ENCODE measurements at regions not wholly inside any gene's neighbourhood (a gene's known extent, or its start where the extent isn't known, plus 50 kb on each side); places are given as distances from the start of the nearest gene placed in this dataset.

DNA sequence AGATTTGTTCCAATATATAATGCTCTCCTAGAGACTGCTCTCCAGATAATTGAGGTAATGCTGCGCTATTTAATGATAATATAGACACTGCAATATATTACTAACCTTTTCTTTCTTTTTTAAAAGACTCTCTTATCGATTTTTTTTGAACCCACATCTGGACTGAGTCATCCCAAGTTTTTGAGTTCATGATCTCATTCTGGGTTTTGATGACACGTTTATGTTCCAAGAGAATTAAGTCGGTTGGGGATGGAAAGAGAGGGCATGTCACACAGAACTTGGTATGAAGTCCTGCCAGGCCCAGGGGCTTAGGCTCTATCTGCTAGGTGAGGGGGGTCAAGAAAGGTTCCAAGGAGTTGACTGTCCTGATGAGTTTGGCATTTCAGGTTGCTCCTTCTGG lies 431.1 kb downstream of the MFSD1 start:
- TF ChIP-seq CSDC2 (CRISPR knock-in tag; IDR thresholded peaks at IDR 0.05) (no peak), ZFP30 (CRISPR knock-in tag; IDR thresholded peaks at IDR 0.05) (no peak), GLIS3 (CRISPR knock-in tag; IDR thresholded peaks at IDR 0.05) (no peak), RARB (CRISPR knock-in tag; IDR thresholded peaks at IDR 0.05) (no peak)
- TF ChIP-seq, protein P1, sequence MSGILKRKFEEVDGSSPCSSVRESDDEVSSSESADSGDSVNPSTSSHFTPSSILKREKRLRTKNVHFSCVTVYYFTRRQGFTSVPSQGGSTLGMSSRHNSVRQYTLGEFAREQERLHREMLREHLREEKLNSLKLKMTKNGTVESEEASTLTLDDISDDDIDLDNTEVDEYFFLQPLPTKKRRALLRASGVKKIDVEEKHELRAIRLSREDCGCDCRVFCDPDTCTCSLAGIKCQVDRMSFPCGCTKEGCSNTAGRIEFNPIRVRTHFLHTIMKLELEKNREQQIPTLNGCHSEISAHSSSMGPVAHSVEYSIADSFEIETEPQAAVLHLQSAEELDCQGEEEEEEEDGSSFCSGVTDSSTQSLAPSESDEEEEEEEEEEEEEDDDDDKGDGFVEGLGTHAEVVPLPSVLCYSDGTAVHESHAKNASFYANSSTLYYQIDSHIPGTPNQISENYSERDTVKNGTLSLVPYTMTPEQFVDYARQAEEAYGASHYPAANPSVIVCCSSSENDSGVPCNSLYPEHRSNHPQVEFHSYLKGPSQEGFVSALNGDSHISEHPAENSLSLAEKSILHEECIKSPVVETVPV (CRISPR knock-in tag; IDR thresholded peaks at IDR 0.05) = no peak
- no peak for ATAC-seq

DNA sequence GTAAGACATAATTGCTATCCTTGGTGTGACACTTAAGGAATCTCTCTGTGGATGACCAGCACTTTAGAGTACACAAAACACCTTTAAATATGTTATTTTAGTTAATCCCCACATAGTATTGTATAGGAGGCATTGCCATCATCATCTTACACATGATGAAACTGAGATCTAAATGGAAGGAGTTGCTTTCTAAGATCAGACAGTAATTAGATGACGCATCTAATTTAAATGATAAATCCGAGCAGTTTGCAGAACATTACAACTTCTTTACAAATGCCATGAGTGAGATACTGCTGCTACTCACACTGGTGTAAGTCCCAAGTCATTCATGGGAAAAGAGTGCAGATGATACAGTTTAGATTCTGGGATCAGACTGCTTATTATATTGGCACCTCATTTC lies 431.9 kb downstream of the MFSD1 start:
- no peak for TF ChIP-seq SNAI2 (CRISPR knock-in tag; IDR thresholded peaks at IDR 0.05)
- TF ChIP-seq PPARA (CRISPR knock-in tag; IDR thresholded peaks at IDR 0.05; ENCODE audit: borderline replicate concordance) = no peak
- TF ChIP-seq, protein P1 (CRISPR knock-in tag; IDR thresholded peaks at IDR 0.05) = no peak
- TF ChIP-seq, protein P2, sequence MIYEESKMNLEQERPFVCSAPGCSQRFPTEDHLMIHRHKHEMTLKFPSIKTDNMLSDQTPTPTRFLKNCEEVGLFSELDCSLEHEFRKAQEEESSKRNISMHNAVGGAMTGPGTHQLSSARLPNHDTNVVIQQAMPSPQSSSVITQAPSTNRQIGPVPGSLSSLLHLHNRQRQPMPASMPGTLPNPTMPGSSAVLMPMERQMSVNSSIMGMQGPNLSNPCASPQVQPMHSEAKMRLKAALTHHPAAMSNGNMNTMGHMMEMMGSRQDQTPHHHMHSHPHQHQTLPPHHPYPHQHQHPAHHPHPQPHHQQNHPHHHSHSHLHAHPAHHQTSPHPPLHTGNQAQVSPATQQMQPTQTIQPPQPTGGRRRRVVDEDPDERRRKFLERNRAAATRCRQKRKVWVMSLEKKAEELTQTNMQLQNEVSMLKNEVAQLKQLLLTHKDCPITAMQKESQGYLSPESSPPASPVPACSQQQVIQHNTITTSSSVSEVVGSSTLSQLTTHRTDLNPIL (CRISPR knock-in tag; IDR thresholded peaks at IDR 0.05; ENCODE audit: low read depth) = no peak
- TF ChIP-seq GLIS3 (CRISPR knock-in tag; IDR thresholded peaks at IDR 0.05) = no peak
- TF ChIP-seq ZFP3 (CRISPR knock-in tag; IDR thresholded peaks at IDR 0.05) = no peak
- no peak for TF ChIP-seq ARNTL (CRISPR knock-in tag; IDR thresholded peaks at IDR 0.05; ENCODE audit: borderline replicate concordance, low read depth)
- no peak for TF ChIP-seq ZFP30 (CRISPR knock-in tag; IDR thresholded peaks at IDR 0.05)
- no peak for TF ChIP-seq ISL1 (CRISPR knock-in tag; IDR thresholded peaks at IDR 0.05)
- TF ChIP-seq CSDC2 (CRISPR knock-in tag; IDR thresholded peaks at IDR 0.05) = no peak
- no peak for TF ChIP-seq ESRRG (CRISPR knock-in tag; IDR thresholded peaks at IDR 0.05)
- ATAC-seq = peak; percentile 19; the same call in 2 of the 3 replicates

DNA sequence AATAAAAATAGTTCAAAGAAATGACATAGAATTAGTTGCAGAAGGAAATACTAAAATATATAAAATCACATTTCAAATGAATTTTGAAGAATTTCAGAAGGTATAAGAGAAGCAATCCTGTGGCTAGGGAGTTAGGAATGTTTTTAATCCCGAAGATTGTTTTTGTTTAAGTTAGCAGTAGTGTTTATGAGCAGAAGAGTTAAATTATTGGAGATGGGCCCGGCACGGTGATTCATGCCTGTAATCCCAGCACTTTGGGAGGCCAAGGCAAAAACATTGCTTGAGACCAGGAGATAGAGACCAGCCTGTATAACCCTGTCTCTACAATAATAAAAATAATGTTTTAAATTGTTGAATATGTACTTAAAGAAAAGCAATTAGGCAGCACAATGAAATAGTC lies 432.5 kb downstream of the MFSD1 start:
- peak; percentile 68 for ATAC-seq
- no peak for TF ChIP-seq TCF4 (CRISPR knock-in tag; IDR thresholded peaks at IDR 0.05; ENCODE audit: borderline replicate concordance)
- TF ChIP-seq, protein P3, sequence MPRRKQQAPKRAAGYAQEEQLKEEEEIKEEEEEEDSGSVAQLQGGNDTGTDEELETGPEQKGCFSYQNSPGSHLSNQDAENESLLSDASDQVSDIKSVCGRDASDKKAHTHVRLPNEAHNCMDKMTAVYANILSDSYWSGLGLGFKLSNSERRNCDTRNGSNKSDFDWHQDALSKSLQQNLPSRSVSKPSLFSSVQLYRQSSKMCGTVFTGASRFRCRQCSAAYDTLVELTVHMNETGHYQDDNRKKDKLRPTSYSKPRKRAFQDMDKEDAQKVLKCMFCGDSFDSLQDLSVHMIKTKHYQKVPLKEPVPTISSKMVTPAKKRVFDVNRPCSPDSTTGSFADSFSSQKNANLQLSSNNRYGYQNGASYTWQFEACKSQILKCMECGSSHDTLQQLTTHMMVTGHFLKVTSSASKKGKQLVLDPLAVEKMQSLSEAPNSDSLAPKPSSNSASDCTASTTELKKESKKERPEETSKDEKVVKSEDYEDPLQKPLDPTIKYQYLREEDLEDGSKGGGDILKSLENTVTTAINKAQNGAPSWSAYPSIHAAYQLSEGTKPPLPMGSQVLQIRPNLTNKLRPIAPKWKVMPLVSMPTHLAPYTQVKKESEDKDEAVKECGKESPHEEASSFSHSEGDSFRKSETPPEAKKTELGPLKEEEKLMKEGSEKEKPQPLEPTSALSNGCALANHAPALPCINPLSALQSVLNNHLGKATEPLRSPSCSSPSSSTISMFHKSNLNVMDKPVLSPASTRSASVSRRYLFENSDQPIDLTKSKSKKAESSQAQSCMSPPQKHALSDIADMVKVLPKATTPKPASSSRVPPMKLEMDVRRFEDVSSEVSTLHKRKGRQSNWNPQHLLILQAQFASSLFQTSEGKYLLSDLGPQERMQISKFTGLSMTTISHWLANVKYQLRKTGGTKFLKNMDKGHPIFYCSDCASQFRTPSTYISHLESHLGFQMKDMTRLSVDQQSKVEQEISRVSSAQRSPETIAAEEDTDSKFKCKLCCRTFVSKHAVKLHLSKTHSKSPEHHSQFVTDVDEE (CRISPR knock-in tag; IDR thresholded peaks at IDR 0.05) = no peak
- no peak for TF ChIP-seq RARB (CRISPR knock-in tag; IDR thresholded peaks at IDR 0.05)

DNA sequence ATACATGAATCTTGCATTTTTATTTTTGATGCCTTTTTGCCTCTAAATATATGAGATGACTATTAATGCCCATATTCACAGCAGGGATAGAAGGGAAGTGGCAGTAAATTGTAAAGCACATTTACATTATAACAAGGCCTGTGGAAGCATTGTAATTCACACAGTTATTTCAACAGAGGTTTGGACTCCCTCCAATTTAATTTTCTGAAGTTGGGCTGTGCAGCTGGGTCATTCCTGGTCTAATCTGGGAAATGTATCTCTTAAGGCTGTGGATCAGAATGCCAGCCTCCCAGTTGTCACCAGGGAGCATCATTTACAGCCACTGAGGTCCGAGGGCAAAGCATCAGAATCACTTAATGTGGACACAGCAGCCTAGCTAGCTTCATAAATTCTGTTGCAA lies 434.5 kb downstream of the MFSD1 start:
- TF ChIP-seq ZNF8 (CRISPR knock-in tag; IDR thresholded peaks at IDR 0.05) (no peak), CSDC2 (CRISPR knock-in tag; IDR thresholded peaks at IDR 0.05) (no peak), OSR1 (CRISPR knock-in tag; IDR thresholded peaks at IDR 0.05) (no peak), GLIS3 (CRISPR knock-in tag; IDR thresholded peaks at IDR 0.05) (no peak), SNAI2 (CRISPR knock-in tag; IDR thresholded peaks at IDR 0.05) (no peak), RARB (CRISPR knock-in tag; IDR thresholded peaks at IDR 0.05) (no peak), PPARA (CRISPR knock-in tag; IDR thresholded peaks at IDR 0.05; ENCODE audit: borderline replicate concordance) (no peak), ZNF565 (CRISPR knock-in tag; conservative IDR thresholded peaks at IDR 0.05; ENCODE audit: low read depth) (no peak), TOX (CRISPR knock-in tag; IDR thresholded peaks at IDR 0.05; ENCODE audit: borderline replicate concordance) (no peak)
- TF ChIP-seq, protein P4, sequence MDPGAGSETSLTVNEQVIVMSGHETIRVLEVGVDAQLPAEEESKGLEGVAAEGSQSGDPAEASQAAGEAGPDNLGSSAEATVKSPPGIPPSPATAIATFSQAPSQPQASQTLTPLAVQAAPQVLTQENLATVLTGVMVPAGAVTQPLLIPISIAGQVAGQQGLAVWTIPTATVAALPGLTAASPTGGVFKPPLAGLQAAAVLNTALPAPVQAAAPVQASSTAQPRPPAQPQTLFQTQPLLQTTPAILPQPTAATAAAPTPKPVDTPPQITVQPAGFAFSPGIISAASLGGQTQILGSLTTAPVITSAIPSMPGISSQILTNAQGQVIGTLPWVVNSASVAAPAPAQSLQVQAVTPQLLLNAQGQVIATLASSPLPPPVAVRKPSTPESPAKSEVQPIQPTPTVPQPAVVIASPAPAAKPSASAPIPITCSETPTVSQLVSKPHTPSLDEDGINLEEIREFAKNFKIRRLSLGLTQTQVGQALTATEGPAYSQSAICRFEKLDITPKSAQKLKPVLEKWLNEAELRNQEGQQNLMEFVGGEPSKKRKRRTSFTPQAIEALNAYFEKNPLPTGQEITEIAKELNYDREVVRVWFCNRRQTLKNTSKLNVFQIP (CRISPR knock-in tag; IDR thresholded peaks at IDR 0.05; ENCODE audit: borderline replicate concordance, low read depth) = no peak
- TF ChIP-seq, protein P3 (CRISPR knock-in tag; IDR thresholded peaks at IDR 0.05) = no peak
- TF ChIP-seq, protein P5, sequence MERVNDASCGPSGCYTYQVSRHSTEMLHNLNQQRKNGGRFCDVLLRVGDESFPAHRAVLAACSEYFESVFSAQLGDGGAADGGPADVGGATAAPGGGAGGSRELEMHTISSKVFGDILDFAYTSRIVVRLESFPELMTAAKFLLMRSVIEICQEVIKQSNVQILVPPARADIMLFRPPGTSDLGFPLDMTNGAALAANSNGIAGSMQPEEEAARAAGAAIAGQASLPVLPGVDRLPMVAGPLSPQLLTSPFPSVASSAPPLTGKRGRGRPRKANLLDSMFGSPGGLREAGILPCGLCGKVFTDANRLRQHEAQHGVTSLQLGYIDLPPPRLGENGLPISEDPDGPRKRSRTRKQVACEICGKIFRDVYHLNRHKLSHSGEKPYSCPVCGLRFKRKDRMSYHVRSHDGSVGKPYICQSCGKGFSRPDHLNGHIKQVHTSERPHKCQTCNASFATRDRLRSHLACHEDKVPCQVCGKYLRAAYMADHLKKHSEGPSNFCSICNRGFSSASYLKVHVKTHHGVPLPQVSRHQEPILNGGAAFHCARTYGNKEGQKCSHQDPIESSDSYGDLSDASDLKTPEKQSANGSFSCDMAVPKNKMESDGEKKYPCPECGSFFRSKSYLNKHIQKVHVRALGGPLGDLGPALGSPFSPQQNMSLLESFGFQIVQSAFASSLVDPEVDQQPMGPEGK (CRISPR knock-in tag; IDR thresholded peaks at IDR 0.05; ENCODE audit: borderline replicate concordance) = no peak
- ATAC-seq = no peak

Data from SK-N-SH treated with all-trans-retinoic acid at 6 μM for 48 hours (cell line).